Ascending aorta (tissue), 2 donors: ENCODE measurements at regions not wholly inside any gene's neighbourhood (a gene's known extent, or its start where the extent isn't known, plus 50 kb on each side); places are given as distances from the start of the nearest gene placed in this dataset.

ENCODE experiments used
- DNase-seq, 2 donors: peaks; one replicate each; pipeline ENCODE4 v3.0.0-alpha.2; 2019; ENCODE audit warnings: low spot score in 2 of 2
- H3K27ac ChIP-seq, 2 donors: fragments of 200-600 bp; sonication (generic); one replicate each; pipeline ENCODE4 v1.5.1; 2016 to 2017; ENCODE audit warnings: mild to moderate bottlenecking in 1 of 2
- H3K27me3 ChIP-seq: fragments of 200-600 bp; sonication (generic); one replicate; pipeline ENCODE4 v1.5.1; 2017
- H3K36me3 ChIP-seq, 2 donors: fragments of 200-600 bp; sonication (generic); one replicate each; pipeline ENCODE4 v1.5.1; 2016
- H3K4me1 ChIP-seq, 2 donors: fragments of 200-600 bp; sonication (generic); one replicate each; pipeline ENCODE4 v1.5.1; 2016 to 2017; ENCODE audit warnings: mild to moderate bottlenecking in 1 of 2
- H3K4me3 ChIP-seq, 2 donors: fragments of 200-600 bp; sonication (generic); one replicate each; pipeline ENCODE4 v1.5.1; 2016 to 2017; ENCODE audit warnings: mild to moderate bottlenecking in 1 of 2
- H3K9me3 ChIP-seq, 2 donors: fragments of 200-600 bp; sonication (generic); one replicate each; pipeline ENCODE4 v1.5.1; 2016
- CTCF ChIP-seq, 3 experiments: fragments of 200-600 bp in 2 of 3; fragments of 450-650 bp in 1 of 3; sonication (generic) in 2 of 3; IDR thresholded peaks; one replicate each; pipeline ENCODE4 v1.5.1; 2016 to 2019; ENCODE audit warnings: antibody characterized with exemption in 3 of 3, mild to moderate bottlenecking in 1 of 3, moderate library complexity in 1 of 3
- intact Hi-C: fragments of 100-400 bp; cut with DNase I; formaldehyde crosslinking; loops from one replicate; pipeline ENCODE4 v1.15.1; 2023

GRCh38 chr5:172588380-172588779, 52.7 kb upstream of the NEURL1B start:
- no peak for DNase-seq
- no peak for TF ChIP-seq CTCF (IDR thresholded peaks at IDR 0.05)
- Histone ChIP-seq H3K4me3 (no peak overlapping the region), H3K4me1 (no peaks in the 10 kb centered on the region), H3K27ac (no peak overlapping the region), H3K36me3 (no peaks in the 10 kb centered on the region), H3K9me3 (no peaks in the 10 kb centered on the region), H3K27me3 (no peaks in the 10 kb centered on the region)
- intact Hi-C loops: no loop called here

GRCh38 chr5:172587061-172587405, 54.0 kb upstream of the NEURL1B start:
- TF ChIP-seq CTCF (IDR thresholded peaks at IDR 0.05): no peak
- H3K27ac ChIP-seq: no peak overlapping the region

GRCh38 chr5:172586125-172587060, 54.7 kb upstream of the NEURL1B start:
- no peak overlapping the region for H3K27ac ChIP-seq
- H3K9me3 ChIP-seq: no peaks in the 10 kb centered on the region
- H3K27me3 ChIP-seq: no peaks in the 10 kb centered on the region
- H3K4me3 ChIP-seq: no peak overlapping the region
- intact Hi-C loops: no loop called here
- DNase-seq: no peak
- TF ChIP-seq CTCF (IDR thresholded peaks at IDR 0.05): no peak
- no peaks in the 10 kb centered on the region for H3K36me3 ChIP-seq
- H3K4me1 ChIP-seq: no peaks in the 10 kb centered on the region

More at GRCh38 chr5:172587061-172587405, 54.0 kb upstream of the NEURL1B start:
- H3K9me3 ChIP-seq: no peaks in the 10 kb centered on the region
- H3K36me3 ChIP-seq: no peaks in the 10 kb centered on the region
- H3K4me3 ChIP-seq: no peak overlapping the region
- intact Hi-C loops: no loop called here
- DNase-seq: no peak
- H3K27me3 ChIP-seq: no peaks in the 10 kb centered on the region
- H3K4me1 ChIP-seq: no peaks in the 10 kb centered on the region

- intact Hi-C loops: no loop called here
- no peaks in the 10 kb centered on the region for H3K27me3 ChIP-seq
- TF ChIP-seq CTCF (IDR thresholded peaks at IDR 0.05): no peak
Measured at GRCh38 chr5:172585114-172585513, 55.9 kb upstream of the NEURL1B start.

GRCh38 chr5:172584638-172585037, 56.4 kb upstream of the NEURL1B start:
- Histone ChIP-seq H3K4me3 (no peak overlapping the region), H3K27ac (peak overlapping the region in 1 of 2 donors; percentile 58), H3K4me1 (no peaks in the 10 kb centered on the region), H3K9me3 (no peaks in the 10 kb centered on the region), H3K36me3 (no peaks in the 10 kb centered on the region), H3K27me3 (no peaks in the 10 kb centered on the region)
- intact Hi-C loops: no loop called here
- no peak for DNase-seq
- TF ChIP-seq CTCF (IDR thresholded peaks at IDR 0.05): no peak

More at GRCh38 chr5:172585114-172585513, 55.9 kb upstream of the NEURL1B start:
- no peaks in the 10 kb centered on the region for H3K9me3 ChIP-seq
- H3K4me3 ChIP-seq: no peak overlapping the region
- DNase-seq: no peak
- no peaks in the 10 kb centered on the region for H3K4me1 ChIP-seq
- H3K36me3 ChIP-seq: no peaks in the 10 kb centered on the region
- peak overlapping the region in 1 of 2 donors; percentile 58 for H3K27ac ChIP-seq
